CD14-positive monocyte (primary cell): ENCODE measurements at regions not wholly inside any gene's neighbourhood (a gene's known extent, or its start where the extent isn't known, plus 50 kb on each side); places are given as distances from the start of the nearest gene placed in this dataset.

Experiments
- DNase-seq, 3 donors: peaks; one replicate each; pipeline ENCODE4 v3.0.0-alpha.2; 2011 to 2022
- H2AFZ ChIP-seq: 2 replicates; pipeline ENCODE4 v1.6.0; 2012; ENCODE audit warnings: mild to moderate bottlenecking, low read depth, low read length, inconsistent platforms; ENCODE audit not compliant: insufficient read depth, poor library complexity, severe bottlenecking
- H3K27ac ChIP-seq, 2 donors: 1 replicate in 1 of 2; 2 replicates in 1 of 2; pipeline ENCODE4 v1.5.1; 2012 to 2013; ENCODE audit warnings: low read length in 2 of 2, control low read depth in 1 of 2, inconsistent platforms in 1 of 2, low read depth in 1 of 2, mild to moderate bottlenecking in 1 of 2
- H3K27me3 ChIP-seq, 2 donors: one replicate each; pipeline versions ENCODE4 v1.6.0 to v1.6.1; 2011 to 2013; ENCODE audit warnings: low read length in 2 of 2; ENCODE audit not compliant: control insufficient read depth in 2 of 2, insufficient read depth in 2 of 2
- H3K36me3 ChIP-seq, 2 donors: replicated peaks in 1 of 2; 1 replicate in 1 of 2; 2 replicates in 1 of 2; pipeline versions ENCODE4 v1.5.1 to v1.6.1; 2012 to 2013; ENCODE audit warnings: low read length in 2 of 2, control low read depth in 1 of 2, inconsistent platforms in 1 of 2, mild to moderate bottlenecking in 1 of 2; ENCODE audit not compliant: insufficient read depth in 2 of 2, control insufficient read depth in 1 of 2
- H3K4me1 ChIP-seq, 2 donors: 1 replicate in 1 of 2; 2 replicates in 1 of 2; pipeline versions ENCODE4 v1.5.1 to v1.6.1; 2012 to 2013; ENCODE audit warnings: low read length in 2 of 2, control low read depth in 1 of 2, inconsistent platforms in 1 of 2, mild to moderate bottlenecking in 1 of 2, moderate library complexity in 1 of 2; ENCODE audit not compliant: insufficient read depth in 2 of 2, control insufficient read depth in 1 of 2
- H3K4me2 ChIP-seq: replicated peaks from 2 replicates; pipeline ENCODE3; 2012; ENCODE audit warnings: low read length, moderate library complexity, mild to moderate bottlenecking; ENCODE audit not compliant: poor library complexity, severe bottlenecking; ENCODE audit errors: extremely low read depth
- H3K4me3 ChIP-seq, 3 experiments: fragments of 200-600 bp in 1 of 3; sonication (generic) in 1 of 3; replicated peaks in 1 of 3; 1 replicate in 2 of 3; 2 replicates in 1 of 3; pipeline ENCODE4 v1.5.1; 2011 to 2013; ENCODE audit warnings: low read length in 3 of 3, mild to moderate bottlenecking in 3 of 3, control low read depth in 2 of 3, low read depth in 2 of 3, inconsistent platforms in 1 of 3, moderate library complexity in 1 of 3
- H3K79me2 ChIP-seq: 2 replicates; pipeline ENCODE4 v1.6.0; 2012; ENCODE audit warnings: mild to moderate bottlenecking, control low read depth, inconsistent platforms, low read length, moderate library complexity; ENCODE audit not compliant: insufficient read depth
- H3K9ac ChIP-seq: 2 replicates; pipeline ENCODE4 v1.6.0; 2017; ENCODE audit warnings: low read length, mild to moderate bottlenecking; ENCODE audit not compliant: insufficient read depth, poor library complexity, severe bottlenecking
- H3K9me3 ChIP-seq, 2 donors: replicated peaks in 1 of 2; 1 replicate in 1 of 2; 2 replicates in 1 of 2; pipeline versions ENCODE4 v1.5.1 to v1.6.1; 2012 to 2013; ENCODE audit warnings: low read length in 2 of 2, control low read depth in 1 of 2; ENCODE audit not compliant: control insufficient read depth in 1 of 2, insufficient read depth in 1 of 2
- H4K20me1 ChIP-seq: 2 replicates; pipeline ENCODE4 v1.6.0; 2012; ENCODE audit warnings: mild to moderate bottlenecking, low read length, control low read depth, moderate library complexity; ENCODE audit not compliant: insufficient read depth
- H3K27ac Mint-ChIP-seq, 7 donors: one replicate each; pipeline ENCODE4 v1.8.0; 2020; ENCODE audit warnings: mild to moderate bottlenecking in 7 of 7, mixed read lengths in 7 of 7, moderate library complexity in 6 of 7, inconsistent platforms in 2 of 7
- H3K27me3 Mint-ChIP-seq, 3 donors: one replicate each; pipeline ENCODE4 v1.8.0; 2021 to 2022; ENCODE audit warnings: low read depth in 3 of 3, mild to moderate bottlenecking in 3 of 3, mixed read lengths in 3 of 3, moderate library complexity in 3 of 3, inconsistent platforms in 1 of 3
- H3K36me3 Mint-ChIP-seq, 2 donors: one replicate each; pipeline ENCODE4 v1.8.0; 2020; ENCODE audit warnings: mixed read lengths in 2 of 2, inconsistent platforms in 1 of 2, mild to moderate bottlenecking in 1 of 2
- H3K4me1 Mint-ChIP-seq: one replicate; pipeline ENCODE4 v1.8.0; 2020; ENCODE audit warnings: mild to moderate bottlenecking, mixed read lengths
- H3K4me3 Mint-ChIP-seq, 2 donors: one replicate each; pipeline ENCODE4 v1.8.0; 2020; ENCODE audit warnings: mild to moderate bottlenecking in 2 of 2, mixed read lengths in 2 of 2, moderate library complexity in 1 of 2
- H3K9me3 Mint-ChIP-seq, 7 donors: one replicate each; pipeline ENCODE4 v1.8.0; 2020 to 2022; ENCODE audit warnings: mixed read lengths in 7 of 7, mild to moderate bottlenecking in 6 of 7, moderate library complexity in 6 of 7, inconsistent platforms in 2 of 7
- WGBS: methylation state at CpG from one replicate; pipeline ENCODE4 v1.1.5; 2013; ENCODE audit warnings: missing lambda C conversion rate; ENCODE audit not compliant: insufficient coverage; 5-methylcytosine and 5-hydroxymethylcytosine counted together
- intact Hi-C, 2 donors: fragments of 100-400 bp; cut with micrococcal nuclease; formaldehyde crosslinking; loops; one replicate each; pipeline versions ENCODE4 v1.15.0 to v1.15.1; 2023
- TF ChIP-seq, protein P1 (sequence below): fragments of 200-600 bp; IDR thresholded peaks from one replicate; pipeline ENCODE4 v1.8.0; 2022; ENCODE audit warnings: antibody characterized with exemption, mild to moderate bottlenecking

DNA sequence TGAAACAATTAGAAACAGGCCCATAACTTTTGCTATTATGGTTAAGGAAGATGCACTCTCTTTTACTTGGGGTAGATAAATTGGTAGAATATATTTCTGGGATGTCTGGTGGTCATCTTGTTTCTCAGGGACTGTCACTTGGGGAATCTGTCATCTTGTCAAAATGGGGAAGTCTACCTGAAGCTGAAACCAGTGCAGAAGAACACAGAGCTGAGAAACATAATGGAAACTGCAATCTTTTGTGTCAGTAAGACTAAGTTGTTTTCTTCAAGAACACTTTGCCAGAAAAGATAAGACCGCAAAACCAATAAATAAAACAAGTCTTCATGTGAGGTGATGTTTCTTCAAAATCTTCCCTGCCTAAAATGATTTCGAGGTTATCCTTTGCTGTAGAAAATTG is 92.0 kb downstream of the NAA11 start:
- intact Hi-C loops: no loop called here

DNA sequence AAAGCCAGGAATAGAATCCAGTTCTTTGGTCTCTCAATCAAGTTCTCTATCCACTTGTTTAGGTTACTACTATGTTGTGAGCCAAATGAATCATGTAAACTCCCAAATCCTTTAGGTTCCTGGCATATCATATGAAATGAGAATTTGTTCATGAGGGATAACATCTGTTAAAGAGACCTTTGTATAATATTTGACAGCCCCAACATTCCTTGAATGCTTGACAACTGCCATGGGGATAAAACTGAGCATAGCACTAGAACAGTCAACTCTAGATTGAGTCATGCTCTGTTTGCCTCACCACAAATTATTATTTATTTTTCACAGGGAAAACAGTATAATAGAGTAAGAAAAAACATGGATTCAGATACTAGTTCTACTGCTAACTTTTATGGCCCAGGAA is 93.3 kb downstream of the NAA11 start:
- Histone ChIP-seq H3K36me3 (no peaks in the 10 kb centered on the region), H3K79me2 (no peaks in the 10 kb centered on the region), H2AFZ (no peak overlapping the region), H3K4me1 (no peaks in the 10 kb centered on the region), H3K9ac (no peak overlapping the region), H4K20me1 (no peaks in the 10 kb centered on the region), H3K4me2 (no peak overlapping the region), H3K27me3 (no peaks in the 10 kb centered on the region), H3K27ac (no peak overlapping the region), H3K4me3 (no peak overlapping the region), H3K9me3 (no peaks in the 10 kb centered on the region)
- H3K27ac Mint-ChIP-seq: no peak overlapping the region
- H3K9me3 Mint-ChIP-seq: no peaks in the 10 kb centered on the region
- no peaks in the 10 kb centered on the region for H3K27me3 Mint-ChIP-seq
- no peaks in the 10 kb centered on the region for H3K4me1 Mint-ChIP-seq
- no peak overlapping the region for H3K4me3 Mint-ChIP-seq
- no peaks in the 10 kb centered on the region for H3K36me3 Mint-ChIP-seq
- TF ChIP-seq, protein P1, sequence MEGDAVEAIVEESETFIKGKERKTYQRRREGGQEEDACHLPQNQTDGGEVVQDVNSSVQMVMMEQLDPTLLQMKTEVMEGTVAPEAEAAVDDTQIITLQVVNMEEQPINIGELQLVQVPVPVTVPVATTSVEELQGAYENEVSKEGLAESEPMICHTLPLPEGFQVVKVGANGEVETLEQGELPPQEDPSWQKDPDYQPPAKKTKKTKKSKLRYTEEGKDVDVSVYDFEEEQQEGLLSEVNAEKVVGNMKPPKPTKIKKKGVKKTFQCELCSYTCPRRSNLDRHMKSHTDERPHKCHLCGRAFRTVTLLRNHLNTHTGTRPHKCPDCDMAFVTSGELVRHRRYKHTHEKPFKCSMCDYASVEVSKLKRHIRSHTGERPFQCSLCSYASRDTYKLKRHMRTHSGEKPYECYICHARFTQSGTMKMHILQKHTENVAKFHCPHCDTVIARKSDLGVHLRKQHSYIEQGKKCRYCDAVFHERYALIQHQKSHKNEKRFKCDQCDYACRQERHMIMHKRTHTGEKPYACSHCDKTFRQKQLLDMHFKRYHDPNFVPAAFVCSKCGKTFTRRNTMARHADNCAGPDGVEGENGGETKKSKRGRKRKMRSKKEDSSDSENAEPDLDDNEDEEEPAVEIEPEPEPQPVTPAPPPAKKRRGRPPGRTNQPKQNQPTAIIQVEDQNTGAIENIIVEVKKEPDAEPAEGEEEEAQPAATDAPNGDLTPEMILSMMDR: no peak
- intact Hi-C loops: no loop called here
- no peak for DNase-seq

More for the DNA sequence above, 92.0 kb downstream of the NAA11 start:
- no peak overlapping the region for H3K9ac ChIP-seq
- no peaks in the 10 kb centered on the region for H3K4me1 ChIP-seq
- H3K27me3 Mint-ChIP-seq: no peaks in the 10 kb centered on the region
- no peaks in the 10 kb centered on the region for H3K36me3 Mint-ChIP-seq
- no peaks in the 10 kb centered on the region for H3K36me3 ChIP-seq
- no peaks in the 10 kb centered on the region for H3K9me3 ChIP-seq
- H3K4me3 ChIP-seq: no peak overlapping the region
- DNase-seq: no peak
- no peaks in the 10 kb centered on the region for H4K20me1 ChIP-seq
- no peaks in the 10 kb centered on the region for H3K27me3 ChIP-seq
- H3K4me1 Mint-ChIP-seq: no peaks in the 10 kb centered on the region
- H3K4me3 Mint-ChIP-seq: no peak overlapping the region
- H3K27ac ChIP-seq: no peak overlapping the region
- WGBS: no CpG with 5 or more reads among the region's 2 CpGs
- TF ChIP-seq, protein P1: no peak
- H3K27ac Mint-ChIP-seq: no peak overlapping the region
- no peak overlapping the region for H3K4me2 ChIP-seq
- H2AFZ ChIP-seq: no peak overlapping the region
- H3K79me2 ChIP-seq: no peaks in the 10 kb centered on the region
- H3K9me3 Mint-ChIP-seq: no peaks in the 10 kb centered on the region
